Chondrocyte (in vitro differentiated cells): ENCODE measurements at regions not wholly inside any gene's neighbourhood (a gene's known extent, or its start where the extent isn't known, plus 50 kb on each side); places are given as distances from the start of the nearest gene placed in this dataset.

ENCODE experiments used
- DNase-seq: peaks from one replicate; pipeline ENCODE4 v3.0.0; 2021; ENCODE audit warnings: mixed read lengths, low spot score
- H3K27ac Mint-ChIP-seq: one replicate; pipeline ENCODE4 v1.8.0; 2021; ENCODE audit warnings: mild to moderate bottlenecking, moderate library complexity, mixed read lengths; ENCODE audit not compliant: unreplicated experiment
- H3K27me3 Mint-ChIP-seq: 2 replicates; pipeline ENCODE4 v1.8.0; 2021; ENCODE audit warnings: low read depth, mixed read lengths
- H3K36me3 Mint-ChIP-seq: 2 replicates; pipeline ENCODE4 v1.8.0; 2021; ENCODE audit warnings: low read depth, mixed read lengths
- H3K4me1 Mint-ChIP-seq: 2 replicates; pipeline ENCODE4 v1.8.0; 2021; ENCODE audit warnings: low read depth, mild to moderate bottlenecking, mixed read lengths
- H3K4me3 Mint-ChIP-seq: one replicate; pipeline ENCODE4 v1.8.0; 2021; ENCODE audit warnings: mild to moderate bottlenecking, moderate library complexity, mixed read lengths; ENCODE audit not compliant: unreplicated experiment
- H3K9me3 Mint-ChIP-seq: 2 replicates; pipeline ENCODE4 v1.8.0; 2021; ENCODE audit warnings: low read depth, mixed read lengths
- TF ChIP-seq, protein P1 (sequence below): fragments of 200-600 bp; sonication (generic); IDR thresholded peaks from 2 replicates; pipeline ENCODE4 v1.5.0; 2021; ENCODE audit warnings: antibody characterized with exemption, mild to moderate bottlenecking, moderate library complexity

DNA sequence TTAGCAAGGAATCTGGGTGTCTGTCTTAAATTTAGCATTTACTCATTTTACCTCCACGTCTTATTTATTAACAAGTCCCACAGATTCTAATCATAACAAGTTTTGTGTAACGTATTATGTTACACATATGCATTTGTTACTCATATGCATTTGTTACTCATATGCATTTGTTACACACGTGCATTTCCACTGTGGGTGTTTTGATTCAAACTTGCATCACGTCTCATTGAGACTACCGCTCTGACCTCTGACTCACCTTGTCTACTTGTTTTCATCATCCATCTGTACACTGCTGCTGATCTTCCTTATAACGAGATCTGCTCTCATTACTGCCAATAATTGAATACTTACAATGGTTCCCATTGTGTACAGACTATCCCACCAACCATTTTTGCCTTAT lies 1141.4 kb downstream of the TBL1XR1 start:
- no peaks in the 10 kb centered on the region for H3K36me3 Mint-ChIP-seq
- TF ChIP-seq, protein P1, sequence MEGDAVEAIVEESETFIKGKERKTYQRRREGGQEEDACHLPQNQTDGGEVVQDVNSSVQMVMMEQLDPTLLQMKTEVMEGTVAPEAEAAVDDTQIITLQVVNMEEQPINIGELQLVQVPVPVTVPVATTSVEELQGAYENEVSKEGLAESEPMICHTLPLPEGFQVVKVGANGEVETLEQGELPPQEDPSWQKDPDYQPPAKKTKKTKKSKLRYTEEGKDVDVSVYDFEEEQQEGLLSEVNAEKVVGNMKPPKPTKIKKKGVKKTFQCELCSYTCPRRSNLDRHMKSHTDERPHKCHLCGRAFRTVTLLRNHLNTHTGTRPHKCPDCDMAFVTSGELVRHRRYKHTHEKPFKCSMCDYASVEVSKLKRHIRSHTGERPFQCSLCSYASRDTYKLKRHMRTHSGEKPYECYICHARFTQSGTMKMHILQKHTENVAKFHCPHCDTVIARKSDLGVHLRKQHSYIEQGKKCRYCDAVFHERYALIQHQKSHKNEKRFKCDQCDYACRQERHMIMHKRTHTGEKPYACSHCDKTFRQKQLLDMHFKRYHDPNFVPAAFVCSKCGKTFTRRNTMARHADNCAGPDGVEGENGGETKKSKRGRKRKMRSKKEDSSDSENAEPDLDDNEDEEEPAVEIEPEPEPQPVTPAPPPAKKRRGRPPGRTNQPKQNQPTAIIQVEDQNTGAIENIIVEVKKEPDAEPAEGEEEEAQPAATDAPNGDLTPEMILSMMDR: no peak
- H3K4me3 Mint-ChIP-seq: no peak overlapping the region
- H3K9me3 Mint-ChIP-seq: no peaks in the 10 kb centered on the region
- no peaks in the 10 kb centered on the region for H3K4me1 Mint-ChIP-seq
- DNase-seq: no peak
- H3K27me3 Mint-ChIP-seq: no peaks in the 10 kb centered on the region
- H3K27ac Mint-ChIP-seq: no peak overlapping the region

DNA sequence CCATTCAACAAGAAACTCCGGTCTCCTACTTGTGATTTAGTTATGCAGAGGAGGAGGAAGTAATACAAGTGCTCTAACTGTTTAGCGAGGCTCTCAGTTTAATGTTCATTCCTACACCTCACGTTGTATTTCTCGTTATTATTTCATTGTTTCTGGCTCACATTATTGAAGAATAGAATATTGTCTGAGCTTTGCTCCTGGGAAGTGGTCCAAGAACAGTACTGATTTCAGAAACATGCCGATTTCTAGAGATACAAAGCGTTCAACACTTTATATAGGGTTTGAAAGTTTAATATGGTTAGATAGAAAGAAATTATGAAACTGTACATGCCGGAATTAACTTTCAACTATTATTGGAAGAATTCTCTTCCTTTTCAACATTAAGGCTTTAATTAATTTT lies 1145.5 kb downstream of the TBL1XR1 start:
- TF ChIP-seq, protein P1: no peak
- Mint-ChIP-seq H3K9me3 (no peaks in the 10 kb centered on the region), H3K27ac (no peak overlapping the region), H3K36me3 (no peaks in the 10 kb centered on the region), H3K27me3 (no peaks in the 10 kb centered on the region), H3K4me1 (no peaks in the 10 kb centered on the region), H3K4me3 (no peak overlapping the region)
- DNase-seq: no peak

DNA sequence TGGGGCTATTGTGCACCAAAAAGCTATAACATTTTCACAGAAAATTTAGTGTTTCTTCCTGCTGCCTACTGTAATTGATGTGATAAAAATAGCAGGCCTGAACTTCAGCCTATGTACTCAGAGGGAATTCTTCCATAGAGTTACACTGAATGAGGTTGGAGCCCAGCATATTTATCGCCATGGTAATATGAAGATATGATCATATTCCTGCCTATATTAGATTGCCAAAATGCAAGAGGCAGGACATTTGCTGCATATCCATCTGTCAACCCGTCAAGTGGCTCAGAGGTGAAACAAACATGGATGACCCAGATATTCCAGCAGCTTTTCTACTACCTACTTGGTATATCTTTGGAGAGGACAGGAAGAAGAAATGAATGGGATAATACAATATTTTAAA lies 1150.6 kb downstream of the TBL1XR1 start:
- no peaks in the 10 kb centered on the region for H3K9me3 Mint-ChIP-seq
- H3K27me3 Mint-ChIP-seq: no peaks in the 10 kb centered on the region
- TF ChIP-seq, protein P1: no peak
- no peak for DNase-seq
- H3K27ac Mint-ChIP-seq: no peak overlapping the region
- peaks cover 17% of the 10 kb centered on the region for H3K4me1 Mint-ChIP-seq
- H3K36me3 Mint-ChIP-seq: no peaks in the 10 kb centered on the region
- H3K4me3 Mint-ChIP-seq: no peak overlapping the region

DNA sequence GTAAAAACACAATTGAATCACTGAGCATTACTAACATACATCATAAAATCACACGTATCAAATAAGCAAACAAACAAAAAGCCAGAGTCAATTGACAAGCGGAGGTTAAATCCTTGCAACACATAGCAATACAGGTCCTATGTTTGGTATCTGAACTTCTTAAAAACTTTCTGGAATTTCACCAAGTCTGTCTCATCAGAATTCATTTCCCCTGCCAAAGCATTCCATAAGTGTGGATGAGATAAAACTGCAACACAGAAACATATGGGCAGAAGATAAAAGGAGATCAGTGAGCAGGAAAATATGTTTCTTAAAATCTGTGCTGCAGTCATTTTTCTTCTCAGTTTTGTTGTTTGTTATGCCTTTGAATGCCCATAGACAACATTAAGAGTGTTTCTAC lies 1155.5 kb downstream of the TBL1XR1 start:
- no peak for DNase-seq
- Mint-ChIP-seq H3K27ac (no peak overlapping the region), H3K36me3 (no peaks in the 10 kb centered on the region), H3K27me3 (no peaks in the 10 kb centered on the region), H3K4me3 (no peak overlapping the region), H3K4me1 (peaks cover 28% of the 10 kb centered on the region), H3K9me3 (peaks cover 3% of the 10 kb centered on the region)
- TF ChIP-seq, protein P1: no peak

DNA sequence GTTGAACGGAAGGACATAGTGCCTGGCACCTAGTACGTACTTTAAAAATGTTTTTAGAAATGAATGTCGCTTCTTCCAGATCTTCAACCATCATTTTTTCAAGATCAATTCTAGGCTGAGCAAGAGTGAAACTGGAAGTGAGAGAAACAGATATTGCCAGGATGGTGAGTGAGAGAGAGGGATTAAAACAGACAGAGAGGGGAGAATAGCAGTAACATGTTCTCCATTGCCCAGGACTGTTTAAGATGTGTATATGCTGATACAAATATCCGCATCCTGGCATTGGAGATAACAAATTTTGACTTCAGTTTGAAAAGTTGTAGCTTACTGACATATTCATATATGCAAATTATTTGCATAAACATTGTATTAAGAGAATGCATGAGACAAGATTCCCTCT lies 1156.1 kb downstream of the TBL1XR1 start:
- no peak overlapping the region for H3K27ac Mint-ChIP-seq
- H3K9me3 Mint-ChIP-seq: peaks cover 9% of the 10 kb centered on the region
- peaks cover 28% of the 10 kb centered on the region for H3K4me1 Mint-ChIP-seq
- H3K36me3 Mint-ChIP-seq: no peaks in the 10 kb centered on the region
- TF ChIP-seq, protein P1: no peak
- H3K4me3 Mint-ChIP-seq: no peak overlapping the region
- no peak for DNase-seq
- no peaks in the 10 kb centered on the region for H3K27me3 Mint-ChIP-seq
